Thyroid gland (tissue), 4 donors: ENCODE measurements at regions not wholly inside any gene's neighbourhood (a gene's known extent, or its start where the extent isn't known, plus 50 kb on each side); places are given as distances from the start of the nearest gene placed in this dataset.
A peak's percentile ranks its signal among the peaks of the same experiment; 100 is the strongest.

Experiments
- DNase-seq, 2 donors: peaks; one replicate each; pipeline ENCODE4 v3.0.0-alpha.2; 2019
- H3K27ac ChIP-seq, 3 donors: fragments of 200-600 bp; sonication (generic); 1 replicate in 2 of 3; 2 replicates in 1 of 3; pipeline ENCODE4 v1.5.1; 2016 to 2019; ENCODE audit warnings: mild to moderate bottlenecking in 1 of 3, moderate library complexity in 1 of 3
- H3K27me3 ChIP-seq: fragments of 200-600 bp; sonication (generic); one replicate; pipeline ENCODE4 v1.5.1; 2019
- H3K36me3 ChIP-seq, 2 donors: fragments of 200-600 bp; sonication (generic); one replicate each; pipeline ENCODE4 v1.5.1; 2016 to 2019
- H3K4me1 ChIP-seq, 2 donors: fragments of 200-600 bp; sonication (generic); one replicate each; pipeline ENCODE4 v1.5.1; 2017 to 2019
- H3K4me3 ChIP-seq, 3 donors: fragments of 200-600 bp; sonication (generic); replicated peaks in 1 of 3; 1 replicate in 2 of 3; 2 replicates in 1 of 3; pipeline ENCODE4 v1.5.1; 2016; ENCODE audit warnings: mild to moderate bottlenecking in 1 of 3
- H3K9me3 ChIP-seq: fragments of 200-600 bp; sonication (generic); one replicate; pipeline ENCODE4 v1.5.1; 2017
- POLR2A ChIP-seq, 2 donors: fragments of 450-650 bp; IDR thresholded peaks; one replicate each; pipeline ENCODE4 v1.6.1; 2017; ENCODE audit warnings: antibody characterized with exemption in 2 of 2, mild to moderate bottlenecking in 2 of 2, moderate library complexity in 1 of 2
- WGBS, 2 donors: methylation state at CpG; one replicate each; pipeline ENCODE4 v1.1.5; 2017; 5-methylcytosine and 5-hydroxymethylcytosine counted together
- intact Hi-C: fragments of 100-400 bp; cut with DNase I; formaldehyde crosslinking; loops from one replicate; pipeline ENCODE4 v1.15.1; 2023
- TF ChIP-seq, protein P1 (sequence below), 6 experiments: fragments of 200-600 bp in 3 of 6; fragments of 450-650 bp in 3 of 6; sonication (generic) in 3 of 6; IDR thresholded peaks; one replicate each; pipeline ENCODE4 v1.5.1; 2016 to 2019; ENCODE audit warnings: antibody characterized with exemption in 6 of 6, mild to moderate bottlenecking in 2 of 6, inconsistent platforms in 1 of 6, moderate library complexity in 1 of 6

DNA sequence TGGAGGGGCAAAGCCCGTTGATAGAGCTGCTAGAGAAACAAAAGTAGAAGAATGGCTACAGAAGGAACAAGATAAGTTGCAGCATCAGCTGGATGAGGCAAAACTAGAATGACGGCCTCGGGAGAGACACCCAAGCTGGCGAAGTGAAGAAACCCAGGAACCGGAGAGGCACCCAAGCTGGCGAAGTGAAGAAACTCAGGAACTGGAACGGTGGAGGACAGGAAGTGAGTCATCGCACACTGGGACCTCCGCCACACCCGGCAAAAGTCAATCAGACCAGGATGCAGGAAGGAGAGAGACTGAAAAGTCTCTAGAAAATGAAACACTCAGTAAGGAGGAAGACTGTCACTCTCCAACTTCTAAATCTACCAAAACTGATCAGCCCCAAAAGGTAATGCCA is 133.0 kb upstream of the NEBL start:
- no peak overlapping the region for H3K27ac ChIP-seq
- DNase-seq, result no peak

DNA sequence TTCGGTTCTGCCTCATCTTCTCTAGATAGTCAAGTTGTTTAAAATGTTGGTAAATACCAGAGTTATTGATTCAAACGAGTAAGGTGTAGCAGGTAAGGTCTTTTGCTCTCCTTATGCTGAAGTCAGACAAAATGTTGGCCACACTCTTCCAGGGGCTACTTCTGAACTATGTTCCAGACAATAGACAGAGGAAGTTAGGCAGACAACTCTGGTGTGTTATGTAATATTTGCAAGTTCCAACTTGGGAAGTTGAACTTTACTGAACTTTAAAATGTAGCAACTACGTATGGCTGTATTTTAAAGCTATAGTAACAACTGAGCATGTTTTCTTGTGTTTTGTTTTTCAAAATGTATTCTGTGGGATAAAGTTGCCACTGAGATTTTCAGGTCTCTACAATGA is 125.7 kb upstream of the NEBL start:
- Histone ChIP-seq H3K27ac (no peak overlapping the region), H3K4me1 (peaks cover 0 to 8% of the 10 kb centered on the region in 2 donors), H3K9me3 (no peaks in the 10 kb centered on the region), H3K36me3 (no peaks in the 10 kb centered on the region), H3K27me3 (no peaks in the 10 kb centered on the region), H3K4me3 (no peak overlapping the region)
- TF ChIP-seq, protein P1, sequence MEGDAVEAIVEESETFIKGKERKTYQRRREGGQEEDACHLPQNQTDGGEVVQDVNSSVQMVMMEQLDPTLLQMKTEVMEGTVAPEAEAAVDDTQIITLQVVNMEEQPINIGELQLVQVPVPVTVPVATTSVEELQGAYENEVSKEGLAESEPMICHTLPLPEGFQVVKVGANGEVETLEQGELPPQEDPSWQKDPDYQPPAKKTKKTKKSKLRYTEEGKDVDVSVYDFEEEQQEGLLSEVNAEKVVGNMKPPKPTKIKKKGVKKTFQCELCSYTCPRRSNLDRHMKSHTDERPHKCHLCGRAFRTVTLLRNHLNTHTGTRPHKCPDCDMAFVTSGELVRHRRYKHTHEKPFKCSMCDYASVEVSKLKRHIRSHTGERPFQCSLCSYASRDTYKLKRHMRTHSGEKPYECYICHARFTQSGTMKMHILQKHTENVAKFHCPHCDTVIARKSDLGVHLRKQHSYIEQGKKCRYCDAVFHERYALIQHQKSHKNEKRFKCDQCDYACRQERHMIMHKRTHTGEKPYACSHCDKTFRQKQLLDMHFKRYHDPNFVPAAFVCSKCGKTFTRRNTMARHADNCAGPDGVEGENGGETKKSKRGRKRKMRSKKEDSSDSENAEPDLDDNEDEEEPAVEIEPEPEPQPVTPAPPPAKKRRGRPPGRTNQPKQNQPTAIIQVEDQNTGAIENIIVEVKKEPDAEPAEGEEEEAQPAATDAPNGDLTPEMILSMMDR (IDR thresholded peaks at IDR 0.05), result no peak
- TF ChIP-seq POLR2A (IDR thresholded peaks at IDR 0.05), result no peak
- intact Hi-C loops, result no loop called here
- WGBS, 2 donors, result 76 to 82% methylated on average over 3 of the region's 3 CpGs
- no peak for DNase-seq

More for the DNA sequence above, 133.0 kb upstream of the NEBL start:
- intact Hi-C loops, result no loop called here
- Histone ChIP-seq H3K27me3 (no peaks in the 10 kb centered on the region), H3K9me3 (no peaks in the 10 kb centered on the region), H3K36me3 (no peaks in the 10 kb centered on the region), H3K4me3 (no peak overlapping the region), H3K4me1 (peaks cover 0 to 2% of the 10 kb centered on the region in 2 donors)
- no peak for TF ChIP-seq POLR2A (IDR thresholded peaks at IDR 0.05)
- TF ChIP-seq, protein P1 (IDR thresholded peaks at IDR 0.05), result no peak
- 86 to 89% methylated on average over 10 of the region's 10 CpGs for WGBS, 2 donors

DNA sequence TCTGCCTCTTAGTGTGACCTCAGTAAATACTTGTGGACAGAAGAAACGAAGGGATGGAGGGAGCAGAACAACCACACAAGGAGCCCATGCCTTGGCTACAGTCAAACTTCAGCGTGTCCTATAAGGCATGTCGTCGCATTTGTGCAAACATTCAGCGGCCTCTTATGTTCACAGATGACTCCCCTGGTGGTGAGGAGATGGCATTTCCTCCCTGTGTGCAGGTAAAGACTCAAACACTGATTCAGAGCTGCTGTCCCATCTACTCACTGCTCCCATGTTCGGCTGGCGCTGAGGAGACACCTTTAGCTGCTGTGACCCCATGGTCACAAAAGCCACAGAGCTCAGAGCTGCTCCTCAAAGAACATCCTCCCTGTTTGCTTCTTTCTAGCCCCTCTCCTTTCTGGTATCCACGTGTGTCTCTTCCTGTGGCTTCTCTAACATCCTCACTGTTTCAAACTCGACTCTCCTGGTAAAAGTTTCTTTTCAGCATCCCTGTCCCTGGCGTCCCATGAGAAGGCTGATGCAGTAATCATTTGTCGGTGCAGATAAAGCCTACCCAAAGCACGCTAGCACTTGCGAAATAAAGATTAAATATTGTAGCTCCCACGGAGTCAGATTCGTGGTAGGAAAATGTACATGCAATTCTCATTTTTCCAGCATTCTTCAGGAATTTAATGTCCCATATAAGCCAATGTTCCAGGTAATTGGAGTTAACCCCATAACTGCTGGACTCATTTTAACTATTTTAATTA is 124.9 kb upstream of the NEBL start:
- intact Hi-C loops, result no loop called here
- WGBS, 2 donors, result 78 to 80% methylated on average over 14 to 15 of the region's 15 CpGs
- TF ChIP-seq, protein P1 (IDR thresholded peaks at IDR 0.05), result no peak
- TF ChIP-seq POLR2A (IDR thresholded peaks at IDR 0.05), result no peak

DNA sequence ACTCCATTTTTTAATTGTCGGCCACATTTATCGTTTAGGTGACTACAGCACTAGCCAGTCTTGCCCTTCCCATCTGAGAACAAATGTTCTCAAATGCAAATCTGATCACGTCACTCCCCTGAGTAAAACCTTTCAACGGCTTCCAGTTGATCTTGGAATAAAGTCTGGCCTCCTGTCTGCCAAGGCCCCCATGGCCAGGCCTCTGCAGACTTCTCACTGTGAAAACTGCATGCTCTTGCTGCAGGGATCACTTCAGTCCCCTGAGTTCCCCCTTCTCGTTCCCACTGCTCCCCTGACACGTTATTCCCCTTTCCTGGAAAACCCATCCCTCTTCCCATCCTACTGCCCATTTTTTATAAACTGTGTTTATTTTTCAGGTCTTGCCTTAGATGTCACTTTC is 124.1 kb upstream of the NEBL start:
- Histone ChIP-seq H3K4me1 (peaks cover 0 to 8% of the 10 kb centered on the region in 2 donors), H3K27me3 (no peaks in the 10 kb centered on the region), H3K27ac (no peak overlapping the region), H3K4me3 (no peak overlapping the region), H3K36me3 (no peaks in the 10 kb centered on the region), H3K9me3 (no peaks in the 10 kb centered on the region)
- WGBS, 2 donors, result 85 to 87% methylated on average over 6 of the region's 6 CpGs
- intact Hi-C loops, result no loop called here
- DNase-seq, result no peak
- TF ChIP-seq, protein P1 (IDR thresholded peaks at IDR 0.05), result no peak
- no peak for TF ChIP-seq POLR2A (IDR thresholded peaks at IDR 0.05)

More for the DNA sequence above, 124.9 kb upstream of the NEBL start:
- no peak for DNase-seq
- no peak overlapping the region for H3K27ac ChIP-seq
- peaks cover 0 to 8% of the 10 kb centered on the region in 2 donors for H3K4me1 ChIP-seq
- no peaks in the 10 kb centered on the region for H3K36me3 ChIP-seq
- H3K27me3 ChIP-seq, result no peaks in the 10 kb centered on the region
- no peak overlapping the region for H3K4me3 ChIP-seq
- no peaks in the 10 kb centered on the region for H3K9me3 ChIP-seq

DNA sequence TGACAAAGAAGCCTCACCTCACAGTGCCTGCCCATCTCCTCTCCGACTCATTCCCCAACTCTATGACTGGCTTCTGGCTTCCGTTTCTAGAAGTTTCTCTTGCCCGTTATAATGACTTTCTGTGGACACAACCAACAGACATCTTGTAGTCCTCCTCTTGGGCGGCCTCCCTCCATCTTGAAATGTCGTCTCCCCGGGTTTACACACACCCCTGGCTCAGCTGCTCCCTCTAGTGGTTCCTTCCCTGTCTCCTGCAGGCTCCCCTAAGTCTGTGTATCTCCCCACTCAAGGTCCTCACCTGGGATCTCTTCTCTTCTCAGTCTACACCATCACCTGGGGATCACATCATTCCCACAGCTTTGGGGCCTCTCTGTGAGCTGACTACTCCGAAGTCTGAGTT is 123.4 kb upstream of the NEBL start:
- TF ChIP-seq, protein P1 (IDR thresholded peaks at IDR 0.05), result peak in 1 of 6 experiments; percentile 4
- no peak for TF ChIP-seq POLR2A (IDR thresholded peaks at IDR 0.05)
- intact Hi-C loops, result no loop called here
- Histone ChIP-seq H3K27ac (no peak overlapping the region), H3K36me3 (no peaks in the 10 kb centered on the region), H3K4me1 (peaks cover 0 to 10% of the 10 kb centered on the region in 2 donors), H3K9me3 (no peaks in the 10 kb centered on the region), H3K27me3 (no peaks in the 10 kb centered on the region), H3K4me3 (no peak overlapping the region)
- DNase-seq, result no peak
- 97 to 99% methylated on average over 7 of the region's 7 CpGs for WGBS, 2 donors
